Kasumi-1 (cell line): ENCODE measurements at regions not wholly inside any gene's neighbourhood (a gene's known extent, or its start where the extent isn't known, plus 50 kb on each side); places are given as distances from the start of the nearest gene placed in this dataset.
"Not testable (repeated sequence)": the region's sequence is repeated elsewhere in the genome, so short reads cannot be mapped to it uniquely, and the experiment has no call there.

Source experiments
- DNase-seq, 2 experiments: peaks; one replicate each; lab custom pipeline; 2025; lab: John Stamatoyannopoulos, UW

DNA sequence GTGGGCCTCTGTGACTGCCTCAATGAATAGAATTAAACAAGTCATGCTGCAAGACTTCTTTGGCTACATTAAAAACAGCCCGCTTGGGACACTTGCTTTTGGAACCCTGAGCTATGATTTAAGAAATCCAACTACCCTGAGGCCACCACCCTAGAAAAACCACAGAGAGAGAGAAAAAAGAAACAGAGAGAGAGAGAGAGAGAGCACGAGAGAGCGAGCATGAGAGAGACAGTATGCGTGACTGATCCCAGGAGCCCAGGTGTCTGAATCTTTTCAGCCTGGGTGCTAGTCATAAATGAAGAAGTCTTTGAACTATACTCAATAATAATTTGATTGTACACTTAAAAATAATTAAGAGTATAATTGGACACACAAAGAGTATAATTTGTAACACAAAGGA is 123.1 kb upstream of the FREM1 start:
- no peak for DNase-seq

GRCh38 chr9:15032860-15033259 is 122.6 kb upstream of the FREM1 start:
- no peak for DNase-seq

- DNase-seq: no peak
These were observed 110.9 kb upstream of the FREM1 start for GRCh38 chr9:15021146-15021545.

DNA sequence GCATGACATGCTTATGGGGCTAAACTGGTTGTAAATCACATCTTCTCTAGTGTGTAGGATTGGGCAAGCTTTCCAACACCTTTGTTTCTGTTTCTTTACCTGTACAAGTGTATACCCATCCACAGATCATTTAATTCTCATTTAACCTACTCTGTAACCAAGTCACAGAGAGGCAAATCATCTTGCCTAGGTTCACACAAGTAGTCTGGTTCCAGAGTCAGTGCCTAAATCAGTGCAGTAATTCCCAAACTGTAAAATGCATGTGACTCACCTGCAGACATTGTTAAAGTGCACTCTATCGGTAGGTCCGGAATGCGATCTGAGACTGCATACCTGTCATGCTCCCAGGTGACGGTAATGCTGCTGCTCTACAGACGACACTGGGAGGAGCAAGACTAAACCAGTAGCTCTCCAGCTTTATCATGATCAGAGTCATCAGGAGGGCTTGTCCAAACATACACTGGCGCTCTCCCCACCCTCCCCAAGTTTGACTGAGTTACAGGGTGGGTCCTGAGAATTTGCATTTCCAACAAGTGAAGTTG is 107.9 kb upstream of the FREM1 start:
- no peak for DNase-seq

- DNase-seq: peak; percentile 0 to 10
These were observed 100.4 kb upstream of the FREM1 start for GRCh38 chr9:15010581-15010980.

GRCh38 chr9:15007698-15008097 is 97.5 kb upstream of the FREM1 start:
- DNase-seq: no peak

DNA sequence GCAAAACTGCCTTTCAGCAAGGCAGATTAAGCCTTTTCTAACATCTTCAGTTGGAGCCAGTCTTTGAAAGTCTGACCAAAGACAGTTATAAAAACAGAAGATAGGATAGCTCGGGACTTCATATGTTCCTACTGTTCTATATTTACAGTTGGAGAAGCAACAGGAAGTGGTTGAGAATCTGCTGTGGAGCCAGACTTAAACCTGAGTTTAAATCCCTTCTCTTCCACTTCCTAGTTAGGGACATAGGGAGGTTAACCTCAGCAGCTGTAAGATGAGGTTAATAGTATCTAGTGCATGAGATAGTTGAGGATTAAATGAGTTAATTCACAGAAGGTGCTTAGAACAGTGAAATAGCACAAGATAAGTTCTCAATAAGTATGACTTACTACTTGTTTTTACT is 84.5 kb upstream of the FREM1 start:
- DNase-seq: peak; percentile 26 to 60

DNA sequence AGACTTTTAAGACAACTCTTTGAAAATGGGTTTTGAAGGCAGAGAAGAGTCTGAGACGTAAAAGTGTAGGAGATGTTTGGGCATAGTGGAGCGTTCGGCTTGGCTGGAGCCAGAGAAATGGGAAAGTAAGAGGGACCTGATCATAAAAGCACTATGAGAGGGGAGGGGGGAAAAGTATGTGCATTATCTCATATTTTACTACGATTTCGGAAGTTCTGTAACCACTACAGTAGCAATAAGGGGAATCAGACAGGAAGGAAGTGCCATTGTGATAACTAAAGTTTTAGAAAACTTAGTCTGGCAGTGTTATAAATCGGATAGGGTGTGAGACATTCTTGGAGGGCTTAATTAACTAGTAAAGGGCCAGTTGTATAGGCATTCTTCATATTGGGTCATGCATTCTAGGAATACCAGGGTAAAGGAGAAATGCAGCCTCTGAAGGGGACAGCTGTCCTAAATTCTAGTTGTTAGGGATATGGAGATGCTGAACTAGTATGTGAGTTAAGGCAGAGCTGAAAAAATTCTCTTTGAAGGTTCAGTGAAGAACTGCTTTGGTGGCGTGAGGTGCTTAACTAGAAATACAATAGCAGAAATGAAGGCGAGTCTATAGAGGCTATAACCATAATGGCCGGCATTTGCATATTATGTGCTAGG is 83.8 kb upstream of the FREM1 start:
- peak; percentile 49 to 66 for DNase-seq

GRCh38 chr9:14993061-14993800 is 83.0 kb upstream of the FREM1 start:
- DNase-seq: no peak

DNA sequence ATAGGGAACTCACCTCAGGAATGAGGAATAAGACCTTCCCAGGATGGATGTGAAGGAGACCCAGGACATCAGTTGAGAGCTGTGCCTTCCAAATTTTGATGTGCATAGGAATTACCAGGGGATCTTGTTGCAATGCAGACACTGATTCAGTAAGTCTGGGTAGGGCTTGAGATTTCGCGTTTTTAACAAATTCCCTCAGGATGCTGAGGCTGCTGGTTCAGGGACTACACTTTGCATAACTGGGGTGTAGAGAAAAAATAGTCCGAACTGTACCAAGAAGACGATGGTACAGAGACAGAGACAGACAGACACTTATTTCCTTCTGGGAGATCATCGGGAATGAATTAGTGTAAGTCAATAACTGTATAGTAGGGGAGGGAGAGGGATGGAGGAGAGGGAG is 82.3 kb upstream of the FREM1 start:
- no peak for DNase-seq

- DNase-seq: peak; percentile 12 to 27
These were observed 81.9 kb upstream of the FREM1 start for GRCh38 chr9:14992081-14992480.

DNA sequence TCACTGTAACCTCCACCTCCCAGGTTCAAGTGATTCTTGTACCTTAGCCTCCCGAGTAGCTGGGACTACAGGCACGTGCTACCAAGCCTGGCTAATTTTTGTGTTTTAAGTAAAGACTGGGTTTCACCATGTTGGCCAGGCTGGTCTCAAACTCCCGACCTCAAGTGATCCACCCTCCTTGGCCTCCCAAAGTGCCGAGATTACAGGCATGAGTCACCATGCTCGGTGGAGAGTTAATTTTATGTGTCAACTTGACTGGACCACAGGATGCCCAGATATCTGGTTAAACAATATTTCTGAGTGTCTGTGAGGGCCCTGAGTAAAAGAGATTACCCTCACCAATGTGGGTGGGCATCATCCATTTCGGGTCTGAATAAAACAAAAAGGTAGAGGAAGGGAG is 80.4 kb upstream of the FREM1 start:
- not testable (repeated sequence) for DNase-seq

- no peak for DNase-seq
These were observed 79.6 kb upstream of the FREM1 start for GRCh38 chr9:14989811-14990210.

DNA sequence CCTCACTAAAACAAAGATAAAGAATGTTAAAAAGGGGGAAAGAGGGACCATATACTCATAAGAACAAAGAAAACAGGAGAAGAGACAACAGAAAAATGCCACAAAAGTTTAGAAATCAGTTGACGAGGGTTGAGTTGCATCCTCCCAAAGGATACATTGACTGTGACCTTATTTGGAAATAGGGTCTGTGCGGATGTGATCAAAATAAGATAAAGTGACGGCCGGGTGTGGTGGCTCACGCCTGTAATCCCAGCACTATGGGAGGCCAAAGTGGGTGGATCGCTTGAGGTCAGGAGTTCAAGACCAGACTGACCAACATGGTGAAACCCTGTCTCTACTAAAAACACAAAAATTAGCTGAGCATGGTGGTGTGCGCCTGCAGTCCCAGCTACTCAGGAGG is 79.1 kb upstream of the FREM1 start:
- not testable (repeated sequence) for DNase-seq

- no peak for DNase-seq
These were observed 77.6 kb upstream of the FREM1 start for GRCh38 chr9:14987858-14988257.

GRCh38 chr9:14985419-14985818 is 75.2 kb upstream of the FREM1 start:
- DNase-seq: no peak

DNA sequence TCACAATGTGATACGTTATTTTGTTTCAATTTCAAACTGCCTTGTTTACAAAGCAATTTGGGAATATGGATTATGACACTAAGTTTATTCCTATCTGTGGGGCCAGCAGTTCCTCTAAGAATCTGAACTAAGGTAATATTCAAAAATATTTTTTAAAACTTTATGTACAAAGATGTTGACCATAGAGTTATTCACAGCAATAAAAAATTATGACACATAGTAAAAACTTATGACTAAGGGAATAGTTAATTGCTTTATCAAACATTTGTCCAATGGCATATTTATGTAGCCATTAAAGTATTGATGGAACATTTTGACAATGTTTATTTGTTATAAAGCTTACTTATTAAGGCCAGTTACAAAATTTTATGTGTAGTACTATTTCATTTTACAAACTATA is 73.4 kb upstream of the FREM1 start:
- DNase-seq: no peak

DNA sequence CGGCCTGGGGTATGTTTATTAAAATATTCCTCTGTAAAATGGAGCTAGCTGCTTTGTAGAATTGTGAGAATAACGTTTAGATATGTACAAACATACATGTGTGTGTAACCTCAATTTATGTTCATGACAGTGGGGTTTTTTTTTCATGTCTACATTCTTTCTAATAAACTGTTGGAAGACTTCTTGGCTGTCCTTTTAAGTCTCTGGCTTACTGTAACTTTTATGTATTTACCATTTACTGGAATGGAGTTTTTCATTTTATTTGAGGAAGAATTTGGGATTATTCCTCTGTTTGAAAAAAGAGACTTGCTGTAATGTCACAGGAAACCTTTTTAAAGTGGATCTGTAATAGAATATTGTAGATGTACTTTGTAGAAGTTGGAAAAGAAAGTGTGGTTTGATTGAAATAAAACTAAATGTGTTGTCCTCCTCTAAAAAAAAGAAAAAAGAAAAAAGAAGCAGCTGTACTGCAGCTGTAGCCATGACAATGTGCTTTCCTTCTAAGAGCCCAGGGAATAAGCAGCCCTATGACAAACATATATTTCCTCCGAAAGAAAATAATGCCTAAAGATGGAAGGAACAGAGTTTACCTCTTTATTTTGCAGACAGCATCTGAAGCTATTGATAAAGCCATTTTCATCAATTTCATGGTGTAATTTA is 71.2 kb upstream of the FREM1 start:
- no peak for DNase-seq

DNA sequence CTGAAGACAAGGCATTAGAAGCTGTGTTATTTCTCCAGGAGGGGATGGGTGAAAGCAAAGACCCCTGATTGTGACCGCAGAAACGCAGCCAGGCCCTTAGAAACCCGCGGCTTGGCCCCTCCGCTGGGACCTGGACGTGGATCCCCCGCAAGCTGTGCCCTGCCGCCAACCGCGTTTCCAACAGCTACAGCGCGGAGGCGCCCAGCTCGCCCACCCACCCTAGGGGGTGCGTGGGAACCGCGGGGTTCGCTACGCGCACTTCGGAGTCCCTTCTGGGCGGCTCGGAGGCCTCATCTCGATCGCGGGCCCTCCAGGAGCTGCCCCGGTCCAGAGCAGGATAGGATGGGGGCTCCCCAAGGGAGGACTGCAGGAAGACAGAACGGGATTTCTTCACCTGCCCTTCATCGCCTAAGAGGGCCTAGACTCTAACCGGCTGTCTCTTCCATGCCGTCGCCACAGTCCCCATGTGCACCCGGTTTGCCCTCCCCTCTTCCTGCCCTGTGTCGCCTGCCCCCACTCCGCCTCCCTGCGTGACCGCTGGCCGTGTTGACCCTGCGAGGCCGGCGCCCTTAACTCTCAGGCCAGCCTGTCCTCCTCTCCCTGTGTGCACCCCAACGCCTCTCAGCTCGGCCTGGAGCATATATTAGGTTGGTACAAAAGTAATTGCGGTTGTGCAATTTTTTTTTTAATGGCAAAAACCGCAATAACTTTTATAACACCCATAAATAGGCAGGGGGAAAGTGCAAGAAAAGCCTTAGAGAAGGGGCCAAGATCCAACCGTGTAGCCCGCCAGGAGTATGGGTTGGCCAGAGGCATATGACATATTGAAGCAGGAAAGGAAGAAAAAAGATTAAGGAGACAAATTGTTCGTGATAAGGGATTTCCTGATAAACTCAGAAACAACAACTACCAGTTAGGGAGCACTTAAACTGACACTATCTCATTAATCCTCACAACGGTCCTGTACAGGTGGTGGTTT is 68.1 kb upstream of the FREM1 start:
- no peak for DNase-seq

GRCh38 chr9:14967450-14968321 is 57.5 kb upstream of the FREM1 start:
- DNase-seq: no peak
